Muscle layer of duodenum (tissue), 2 donors: ENCODE measurements at regions not wholly inside any gene's neighbourhood (a gene's known extent, or its start where the extent isn't known, plus 50 kb on each side); places are given as distances from the start of the nearest gene placed in this dataset.

Experiments used
- H3K27ac ChIP-seq: one replicate; pipeline ENCODE4 v1.7.0; 2013; ENCODE audit warnings: mild to moderate bottlenecking, low read length
- H3K27me3 ChIP-seq: one replicate; pipeline ENCODE4 v1.7.0; 2013; ENCODE audit warnings: low read depth, mild to moderate bottlenecking, control low read depth, low read length
- H3K36me3 ChIP-seq, 2 donors: one replicate each; pipeline ENCODE4 v1.7.0; 2013; ENCODE audit warnings: low read length in 2 of 2, control low read depth in 1 of 2, mild to moderate bottlenecking in 1 of 2; ENCODE audit not compliant: insufficient read depth in 2 of 2, control insufficient read depth in 1 of 2
- H3K4me1 ChIP-seq, 2 donors: one replicate each; pipeline ENCODE4 v1.7.0; 2013; ENCODE audit warnings: low read length in 2 of 2, mild to moderate bottlenecking in 2 of 2, control low read depth in 1 of 2, moderate library complexity in 1 of 2; ENCODE audit not compliant: insufficient read depth in 2 of 2, control insufficient read depth in 1 of 2
- H3K4me3 ChIP-seq, 2 donors: one replicate each; pipeline ENCODE4 v1.7.0; 2013; ENCODE audit warnings: low read length in 2 of 2, low read depth in 1 of 2, mild to moderate bottlenecking in 1 of 2
- H3K9me3 ChIP-seq, 2 donors: one replicate each; pipeline ENCODE4 v1.7.0; 2013; ENCODE audit warnings: low read length in 2 of 2, control low read depth in 1 of 2, mild to moderate bottlenecking in 1 of 2; ENCODE audit not compliant: control insufficient read depth in 1 of 2
- donor health status: healthy.

DNA sequence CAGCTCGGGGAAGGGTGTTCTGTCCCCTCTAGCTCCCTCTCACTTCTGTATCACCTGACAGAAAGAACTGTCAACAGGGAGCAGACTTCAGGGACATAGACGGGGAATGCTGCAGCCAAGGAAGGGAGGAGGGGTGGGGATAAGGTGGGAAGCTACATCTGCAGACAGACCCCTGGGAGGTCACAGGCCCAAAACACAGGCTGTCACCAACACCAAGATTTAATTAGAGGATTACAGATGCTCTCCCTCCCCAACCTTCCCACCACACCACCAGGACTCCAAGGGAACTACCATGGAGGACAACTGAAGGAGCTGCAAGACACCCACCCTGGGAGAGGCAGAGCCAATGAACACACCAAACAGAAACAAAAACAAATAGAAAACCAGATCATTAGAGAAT lies 425.2 kb upstream of the VSTM2A start:
- Histone ChIP-seq H3K4me3 (no peak overlapping the region), H3K27me3 (no peaks in the 10 kb centered on the region), H3K36me3 (no peaks in the 10 kb centered on the region), H3K27ac (no peak overlapping the region), H3K4me1 (no peaks in the 10 kb centered on the region), H3K9me3 (no peaks in the 10 kb centered on the region)

DNA sequence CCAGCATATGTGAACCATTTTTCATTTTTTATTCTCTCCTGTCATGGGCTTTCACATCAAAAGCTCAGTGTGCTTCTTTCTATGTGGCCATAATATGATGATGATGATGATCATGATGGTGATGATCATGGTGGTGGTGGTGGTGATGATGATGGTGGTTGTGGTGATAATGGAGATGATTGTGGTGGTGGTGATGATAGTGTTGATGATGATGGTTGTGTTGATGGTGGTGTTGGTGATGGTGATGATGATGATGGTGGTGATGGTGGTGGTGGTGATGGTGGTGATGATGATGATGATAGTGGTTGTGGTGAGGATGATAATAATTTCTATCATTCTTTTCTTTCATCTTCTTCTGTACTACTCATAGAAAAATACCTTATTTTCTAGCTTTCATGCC lies 413.1 kb upstream of the VSTM2A start:
- H3K27ac ChIP-seq: no peak overlapping the region
- peaks cover 0 to 15% of the 10 kb centered on the region in 2 donors for H3K9me3 ChIP-seq
- no peaks in the 10 kb centered on the region for H3K4me1 ChIP-seq
- H3K27me3 ChIP-seq: no peaks in the 10 kb centered on the region
- H3K36me3 ChIP-seq: no peaks in the 10 kb centered on the region
- no peak overlapping the region for H3K4me3 ChIP-seq

DNA sequence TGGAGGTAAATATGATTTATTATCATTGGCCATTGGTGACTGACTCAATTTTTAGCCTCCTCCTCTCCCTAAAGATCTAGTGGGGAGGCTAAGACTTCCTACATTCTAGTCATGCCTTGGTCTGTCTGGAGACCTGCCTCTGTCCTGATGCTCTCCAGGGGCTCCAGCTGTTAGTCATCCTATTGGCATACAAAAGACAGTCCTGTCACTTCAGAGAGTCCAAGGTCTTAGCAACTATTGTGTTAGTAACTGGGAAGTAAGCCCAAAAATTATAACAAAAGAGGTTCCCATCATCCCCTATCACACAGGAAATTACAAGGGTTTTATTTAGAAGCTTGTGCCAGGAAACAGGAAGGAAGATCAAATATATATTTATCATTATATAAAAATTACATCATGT lies 400.6 kb upstream of the VSTM2A start:
- Histone ChIP-seq H3K9me3 (no peaks in the 10 kb centered on the region), H3K4me3 (no peak overlapping the region), H3K27ac (no peak overlapping the region), H3K27me3 (no peaks in the 10 kb centered on the region), H3K36me3 (no peaks in the 10 kb centered on the region), H3K4me1 (no peaks in the 10 kb centered on the region)

DNA sequence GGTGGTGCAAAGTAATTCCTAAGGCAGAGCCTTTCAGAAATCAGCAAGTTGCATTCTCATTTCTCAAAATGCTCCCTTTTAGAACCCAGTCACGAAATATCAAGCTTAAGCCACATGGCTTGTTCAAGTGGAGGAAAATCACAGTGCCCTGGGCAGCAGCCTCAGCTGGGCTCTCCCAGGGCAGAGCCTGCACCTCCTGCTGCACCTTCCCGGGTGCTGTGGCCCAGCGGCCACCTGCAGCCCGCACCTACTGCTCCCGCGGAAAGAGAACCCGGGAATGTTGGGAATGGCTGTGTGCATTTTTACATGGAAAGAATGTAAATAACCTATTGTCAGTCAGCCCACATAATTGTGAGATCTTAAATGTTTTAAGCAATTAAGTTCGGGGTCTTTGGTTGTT lies 396.5 kb upstream of the VSTM2A start:
- no peak overlapping the region for H3K4me3 ChIP-seq
- H3K27me3 ChIP-seq: no peaks in the 10 kb centered on the region
- H3K9me3 ChIP-seq: no peaks in the 10 kb centered on the region
- no peaks in the 10 kb centered on the region for H3K4me1 ChIP-seq
- H3K36me3 ChIP-seq: no peaks in the 10 kb centered on the region
- no peak overlapping the region for H3K27ac ChIP-seq

DNA sequence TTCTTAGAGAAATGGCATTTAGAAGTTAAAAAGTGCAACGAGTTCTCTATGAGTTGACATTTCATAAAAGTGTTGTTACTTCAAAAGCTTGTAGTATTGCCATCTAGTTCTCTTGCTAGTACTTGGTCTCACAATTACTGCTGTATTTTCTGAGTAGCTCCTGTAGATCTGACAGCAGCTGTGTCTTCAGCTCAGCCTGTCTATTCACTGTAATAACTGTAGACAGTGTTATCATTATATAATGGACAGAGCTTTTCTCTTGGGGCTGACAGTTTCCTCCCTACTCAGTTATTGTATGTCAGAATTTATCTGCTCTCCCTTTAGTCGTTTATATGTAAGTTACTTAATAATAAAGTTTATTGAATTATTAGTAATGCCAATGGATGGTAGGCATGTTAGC lies 388.7 kb upstream of the VSTM2A start:
- no peak overlapping the region for H3K27ac ChIP-seq
- no peaks in the 10 kb centered on the region for H3K9me3 ChIP-seq
- H3K27me3 ChIP-seq: no peaks in the 10 kb centered on the region
- no peaks in the 10 kb centered on the region for H3K4me1 ChIP-seq
- H3K36me3 ChIP-seq: no peaks in the 10 kb centered on the region
- no peak overlapping the region for H3K4me3 ChIP-seq

DNA sequence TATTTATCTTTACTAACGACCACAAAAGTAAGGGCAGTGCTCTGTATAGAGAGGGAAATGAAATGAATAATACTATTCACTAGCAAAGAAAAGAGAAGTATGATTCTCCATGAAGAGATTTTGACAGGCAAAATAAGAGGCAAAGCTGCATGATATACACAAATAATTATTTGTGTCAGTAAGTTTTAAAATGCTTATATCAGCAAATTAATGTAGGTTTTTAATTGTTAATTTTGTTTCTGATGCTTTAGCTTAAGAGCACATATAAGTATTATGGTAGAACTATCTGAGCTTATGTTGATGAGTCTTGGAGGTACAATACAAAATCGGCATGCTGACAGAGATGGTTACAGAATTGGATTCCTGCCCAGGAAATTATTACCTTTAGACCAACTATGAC lies 383.1 kb upstream of the VSTM2A start:
- no peaks in the 10 kb centered on the region for H3K9me3 ChIP-seq
- no peaks in the 10 kb centered on the region for H3K4me1 ChIP-seq
- no peaks in the 10 kb centered on the region for H3K27me3 ChIP-seq
- H3K36me3 ChIP-seq: no peaks in the 10 kb centered on the region
- H3K4me3 ChIP-seq: no peak overlapping the region
- no peak overlapping the region for H3K27ac ChIP-seq

DNA sequence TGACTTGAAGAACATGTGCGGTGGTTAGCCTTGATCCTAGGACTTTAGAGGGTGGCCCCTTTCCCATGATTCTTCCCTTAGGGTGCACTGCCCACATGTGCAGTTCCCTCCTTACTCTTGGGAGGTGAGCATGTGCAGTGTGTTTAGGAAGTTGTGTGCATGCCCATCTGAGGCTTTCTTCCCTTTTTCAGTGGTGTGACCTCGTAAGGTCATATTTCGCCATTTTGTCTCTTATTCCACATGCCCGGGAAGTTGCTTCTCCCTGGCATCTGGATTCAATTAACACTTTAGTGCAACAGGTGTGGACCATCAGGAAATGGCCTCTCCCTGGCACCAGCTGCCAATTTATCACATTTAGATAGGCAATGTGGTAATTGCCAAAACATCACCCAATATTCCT lies 380.6 kb upstream of the VSTM2A start:
- H3K27me3 ChIP-seq: no peaks in the 10 kb centered on the region
- no peaks in the 10 kb centered on the region for H3K36me3 ChIP-seq
- H3K4me3 ChIP-seq: no peak overlapping the region
- H3K9me3 ChIP-seq: no peaks in the 10 kb centered on the region
- no peak overlapping the region for H3K27ac ChIP-seq
- H3K4me1 ChIP-seq: no peaks in the 10 kb centered on the region

DNA sequence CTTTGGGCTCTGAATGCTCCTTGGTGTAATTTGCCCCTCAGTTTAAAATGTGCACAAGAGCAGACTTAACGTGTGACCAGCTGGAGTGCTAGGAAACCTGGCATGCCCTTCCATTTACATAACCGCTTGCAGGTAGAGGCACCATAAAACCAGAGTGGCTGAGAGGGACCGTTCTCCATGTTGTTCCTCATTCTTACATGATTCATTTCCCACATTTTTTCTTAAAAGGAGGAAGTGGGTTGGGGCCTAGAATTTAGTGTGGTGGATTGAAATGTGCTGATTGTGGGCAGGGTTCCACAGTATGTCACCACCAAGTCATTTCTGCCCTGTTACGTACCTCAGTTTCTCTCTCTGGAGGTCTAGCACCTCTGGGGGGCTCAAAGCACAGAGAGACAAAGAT lies 375.8 kb upstream of the VSTM2A start:
- Histone ChIP-seq H3K36me3 (no peaks in the 10 kb centered on the region), H3K4me1 (no peaks in the 10 kb centered on the region), H3K27me3 (no peaks in the 10 kb centered on the region), H3K27ac (no peak overlapping the region), H3K4me3 (no peak overlapping the region), H3K9me3 (no peaks in the 10 kb centered on the region)

DNA sequence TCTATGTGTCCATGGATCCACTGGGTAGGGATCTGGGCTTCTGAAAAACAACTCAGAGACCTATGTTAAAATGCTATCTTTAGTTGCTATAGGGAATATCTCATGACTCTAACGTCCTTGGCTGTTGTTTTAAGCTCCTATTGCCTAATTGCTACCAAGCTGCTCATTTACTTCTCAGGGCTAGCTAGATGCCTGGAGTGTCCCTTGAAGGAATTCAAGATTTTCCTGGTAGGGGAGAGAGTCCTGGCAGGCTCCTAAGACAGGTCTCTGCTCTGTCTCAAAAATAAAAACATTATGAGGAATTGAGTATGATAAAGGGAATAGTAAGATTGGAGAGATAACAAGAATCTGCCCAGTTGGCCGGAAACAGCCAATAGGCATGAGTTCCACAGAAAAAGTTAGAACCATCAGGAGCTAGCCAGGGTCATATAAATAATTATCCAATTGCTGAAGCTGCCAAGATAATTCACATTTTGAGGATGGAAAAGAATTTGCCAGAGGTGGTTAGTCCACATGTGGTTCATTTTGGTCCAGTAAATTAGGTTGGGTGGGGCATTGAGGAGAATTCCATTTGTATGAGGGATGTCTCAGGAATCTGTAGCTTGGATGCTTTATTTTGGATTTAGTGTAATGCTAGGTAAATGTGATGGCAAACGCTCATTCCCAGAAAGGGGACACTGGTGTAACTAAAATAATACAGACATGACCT lies 362.7 kb upstream of the VSTM2A start:
- no peaks in the 10 kb centered on the region for H3K4me1 ChIP-seq
- no peaks in the 10 kb centered on the region for H3K9me3 ChIP-seq
- no peaks in the 10 kb centered on the region for H3K36me3 ChIP-seq
- no peak overlapping the region for H3K4me3 ChIP-seq
- H3K27ac ChIP-seq: no peak overlapping the region
- no peaks in the 10 kb centered on the region for H3K27me3 ChIP-seq

DNA sequence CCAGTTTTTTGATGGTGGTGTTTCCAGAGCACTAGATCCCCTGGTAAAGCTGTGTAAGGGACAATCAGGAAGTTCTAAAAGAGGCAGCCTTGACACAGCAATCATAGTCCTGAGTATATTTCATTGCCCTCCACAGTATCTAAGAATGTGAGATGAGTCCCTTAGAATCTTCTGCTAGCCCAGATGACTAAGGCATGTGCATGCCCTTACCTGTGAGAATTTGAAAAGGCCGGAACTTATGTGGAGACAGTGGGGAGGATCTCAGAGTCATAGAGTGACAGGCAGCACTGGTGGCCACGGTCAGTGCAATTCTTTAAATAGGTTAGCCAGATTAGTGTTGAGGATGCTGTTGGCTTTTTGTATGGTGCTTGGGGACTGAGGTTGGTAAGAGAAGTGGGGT lies 361.4 kb upstream of the VSTM2A start:
- no peaks in the 10 kb centered on the region for H3K36me3 ChIP-seq
- H3K4me1 ChIP-seq: no peaks in the 10 kb centered on the region
- no peak overlapping the region for H3K4me3 ChIP-seq
- H3K9me3 ChIP-seq: no peaks in the 10 kb centered on the region
- no peaks in the 10 kb centered on the region for H3K27me3 ChIP-seq
- no peak overlapping the region for H3K27ac ChIP-seq

DNA sequence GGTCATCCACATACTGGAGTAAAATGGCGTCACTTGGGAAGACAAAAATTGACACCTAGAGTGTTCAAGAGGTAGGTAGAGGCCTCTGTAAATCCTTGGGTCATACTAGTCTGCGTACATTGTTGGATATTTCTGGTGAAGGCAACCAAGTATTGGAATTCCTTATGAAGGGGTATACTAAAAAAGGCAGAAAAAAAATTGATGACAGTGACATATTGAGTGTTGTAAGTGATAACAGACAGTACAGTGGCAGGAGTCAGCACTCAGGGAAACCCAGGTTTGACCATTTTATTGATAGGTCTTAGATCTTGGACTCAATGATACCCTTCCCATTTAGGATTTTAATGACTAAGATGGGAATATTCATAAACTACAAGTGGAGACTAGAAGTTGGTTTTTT lies 359.1 kb upstream of the VSTM2A start:
- no peaks in the 10 kb centered on the region for H3K36me3 ChIP-seq
- H3K27ac ChIP-seq: no peak overlapping the region
- H3K9me3 ChIP-seq: no peaks in the 10 kb centered on the region
- no peak overlapping the region for H3K4me3 ChIP-seq
- H3K27me3 ChIP-seq: no peaks in the 10 kb centered on the region
- no peaks in the 10 kb centered on the region for H3K4me1 ChIP-seq

DNA sequence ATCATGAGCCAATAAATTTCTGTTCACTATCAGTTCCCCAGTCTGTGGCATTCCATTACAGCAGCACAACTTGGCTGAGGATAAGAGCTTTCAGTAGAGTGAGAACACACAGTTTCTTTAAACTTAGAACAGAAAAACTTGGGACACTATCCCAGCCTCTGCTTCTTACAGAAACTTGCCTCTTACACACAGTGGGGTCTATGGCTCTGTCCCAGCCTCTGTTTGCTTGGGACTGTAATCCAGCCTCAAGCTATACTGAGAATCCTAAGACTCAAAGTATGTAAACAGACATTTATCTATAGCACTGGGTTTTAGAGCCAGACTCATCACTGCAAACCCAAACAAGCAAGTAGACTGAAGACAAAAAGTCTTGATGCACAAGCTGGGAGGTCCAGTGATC lies 355.8 kb upstream of the VSTM2A start:
- H3K27me3 ChIP-seq: no peaks in the 10 kb centered on the region
- no peak overlapping the region for H3K4me3 ChIP-seq
- H3K9me3 ChIP-seq: no peaks in the 10 kb centered on the region
- H3K36me3 ChIP-seq: no peaks in the 10 kb centered on the region
- no peaks in the 10 kb centered on the region for H3K4me1 ChIP-seq
- no peak overlapping the region for H3K27ac ChIP-seq
